ENCODE measurements at regions not wholly inside any gene's neighbourhood (a gene's known extent, or its start where the extent isn't known, plus 50 kb on each side); places are given as distances from the start of the nearest gene placed in this dataset.

GRCh38 chr2:128390256-128390990, 71.8 kb upstream of the HS6ST1 start:
- Histone ChIP-seq H3K4me3 (no peak overlapping the region), H3K27me3 (ENCODE audit: low read depth) (no peaks in the 10 kb centered on the region), H3K4me1 (no peaks in the 10 kb centered on the region), H3K27ac (replicated peaks) (no peak overlapping the region), H3K9me3 (replicated peaks) (no peaks in the 10 kb centered on the region), H3K36me3 (no peaks in the 10 kb centered on the region)
- TF ChIP-seq CTCF (IDR thresholded peaks at IDR 0.05; ENCODE audit: borderline replicate concordance) = no peak
- DNase-seq = no peak
- intact Hi-C loops (cut with micrococcal nuclease) = no loop called here

- DNase-seq = no peak
- TF ChIP-seq CTCF (IDR thresholded peaks at IDR 0.05; ENCODE audit: borderline replicate concordance) = no peak
- Histone ChIP-seq H3K4me1 (no peaks in the 10 kb centered on the region), H3K27ac (replicated peaks) (no peak overlapping the region), H3K27me3 (ENCODE audit: low read depth) (no peaks in the 10 kb centered on the region), H3K4me3 (no peak overlapping the region), H3K9me3 (replicated peaks) (no peaks in the 10 kb centered on the region), H3K36me3 (no peaks in the 10 kb centered on the region)
- intact Hi-C loops (cut with micrococcal nuclease) = no loop called here
These were observed 72.4 kb upstream of the HS6ST1 start for GRCh38 chr2:128390991-128391630.

GRCh38 chr2:128391679-128392078, 73.0 kb upstream of the HS6ST1 start:
- DNase-seq = no peak
- Histone ChIP-seq H3K36me3 (no peaks in the 10 kb centered on the region), H3K27ac (replicated peaks) (no peak overlapping the region), H3K4me3 (no peak overlapping the region), H3K4me1 (no peaks in the 10 kb centered on the region), H3K27me3 (ENCODE audit: low read depth) (no peaks in the 10 kb centered on the region), H3K9me3 (replicated peaks) (no peaks in the 10 kb centered on the region)
- intact Hi-C loops (cut with micrococcal nuclease) = no loop called here
- no peak for TF ChIP-seq CTCF (IDR thresholded peaks at IDR 0.05; ENCODE audit: borderline replicate concordance)

- no peaks in the 10 kb centered on the region for H3K36me3 ChIP-seq
- no peak overlapping the region for H3K4me3 ChIP-seq
- no peak for DNase-seq
- H3K27ac ChIP-seq (replicated peaks) = no peak overlapping the region
- TF ChIP-seq CTCF (IDR thresholded peaks at IDR 0.05; ENCODE audit: borderline replicate concordance) = no peak
- no peaks in the 10 kb centered on the region for H3K9me3 ChIP-seq (replicated peaks)
- H3K4me1 ChIP-seq = no peaks in the 10 kb centered on the region
- H3K27me3 ChIP-seq (ENCODE audit: low read depth) = no peaks in the 10 kb centered on the region
- intact Hi-C loops (cut with micrococcal nuclease) = no loop called here
These were observed 73.5 kb upstream of the HS6ST1 start for GRCh38 chr2:128392207-128392606.

- intact Hi-C loops (cut with micrococcal nuclease) = no loop called here
- no peak for DNase-seq
These were observed 75.5 kb upstream of the HS6ST1 start for GRCh38 chr2:128394007-128394730.

More at GRCh38 chr2:128394007-128394730, 75.5 kb upstream of the HS6ST1 start:
- H3K4me3 ChIP-seq = no peak overlapping the region
- H3K27me3 ChIP-seq (ENCODE audit: low read depth) = no peaks in the 10 kb centered on the region
- no peaks in the 10 kb centered on the region for H3K4me1 ChIP-seq
- H3K9me3 ChIP-seq (replicated peaks) = no peaks in the 10 kb centered on the region
- no peak for TF ChIP-seq CTCF (IDR thresholded peaks at IDR 0.05; ENCODE audit: borderline replicate concordance)
- H3K36me3 ChIP-seq = no peaks in the 10 kb centered on the region
- no peak overlapping the region for H3K27ac ChIP-seq (replicated peaks)

Data from left ventricle myocardium inferior (tissue), 1 donor.